Retina (tissue), 1 donor: ENCODE measurements at regions not wholly inside any gene's neighbourhood (a gene's known extent, or its start where the extent isn't known, plus 50 kb on each side); places are given as distances from the start of the nearest gene placed in this dataset.

ENCODE experiments used
- DNase-seq: peaks from one replicate; pipeline ENCODE4 v3.0.0-alpha.2; 2016

GRCh38 chr1:234554218-234554697 lies 55.7 kb downstream of the IRF2BP2 start:
- no peak for DNase-seq

GRCh38 chr1:234553240-234554188 lies 56.5 kb downstream of the IRF2BP2 start:
- DNase-seq = no peak

GRCh38 chr1:234551032-234551378 lies 59.0 kb downstream of the IRF2BP2 start:
- DNase-seq = no peak

- peak; percentile 54 for DNase-seq
Observed at GRCh38 chr1:234550341-234551031, 59.5 kb downstream of the IRF2BP2 start.

GRCh38 chr1:234549447-234550021 lies 60.4 kb downstream of the IRF2BP2 start:
- no peak for DNase-seq

GRCh38 chr1:234546890-234547788 lies 62.8 kb downstream of the IRF2BP2 start:
- no peak for DNase-seq

GRCh38 chr1:234546387-234546704 lies 63.6 kb downstream of the IRF2BP2 start:
- DNase-seq = no peak

GRCh38 chr1:234545517-234546386 lies 64.2 kb downstream of the IRF2BP2 start:
- DNase-seq = peak; percentile 47

- peak; percentile 72 for DNase-seq
Observed at GRCh38 chr1:234544087-234544579, 65.2 kb upstream of the TARBP1 start.

- DNase-seq = peak; percentile 54
Observed at GRCh38 chr1:234543442-234544086, 64.6 kb upstream of the TARBP1 start.

- DNase-seq = no peak
Observed at GRCh38 chr1:234542211-234542850, 63.4 kb upstream of the TARBP1 start.

- DNase-seq = no peak
Observed at GRCh38 chr1:234541286-234541975, 62.5 kb upstream of the TARBP1 start.

GRCh38 chr1:234540404-234540762 lies 61.4 kb upstream of the TARBP1 start:
- no peak for DNase-seq

- DNase-seq = no peak
Observed at GRCh38 chr1:234539666-234540403, 60.9 kb upstream of the TARBP1 start.

- peak; percentile 39 for DNase-seq
Observed at GRCh38 chr1:234538930-234539649, 60.1 kb upstream of the TARBP1 start.

GRCh38 chr1:234538062-234538731 lies 59.2 kb upstream of the TARBP1 start:
- no peak for DNase-seq

- no peak for DNase-seq
Observed at GRCh38 chr1:234537236-234537635, 58.3 kb upstream of the TARBP1 start.

GRCh38 chr1:234536741-234537140 lies 57.8 kb upstream of the TARBP1 start:
- DNase-seq = no peak
